SW480 (cell line): ENCODE measurements at regions not wholly inside any gene's neighbourhood (a gene's known extent, or its start where the extent isn't known, plus 50 kb on each side); places are given as distances from the start of the nearest gene placed in this dataset.

ENCODE experiments used
- DNase-seq: peaks from one replicate; pipeline ENCODE4 v3.0.0-alpha.2; 2016; ENCODE audit warnings: low spot score

DNA sequence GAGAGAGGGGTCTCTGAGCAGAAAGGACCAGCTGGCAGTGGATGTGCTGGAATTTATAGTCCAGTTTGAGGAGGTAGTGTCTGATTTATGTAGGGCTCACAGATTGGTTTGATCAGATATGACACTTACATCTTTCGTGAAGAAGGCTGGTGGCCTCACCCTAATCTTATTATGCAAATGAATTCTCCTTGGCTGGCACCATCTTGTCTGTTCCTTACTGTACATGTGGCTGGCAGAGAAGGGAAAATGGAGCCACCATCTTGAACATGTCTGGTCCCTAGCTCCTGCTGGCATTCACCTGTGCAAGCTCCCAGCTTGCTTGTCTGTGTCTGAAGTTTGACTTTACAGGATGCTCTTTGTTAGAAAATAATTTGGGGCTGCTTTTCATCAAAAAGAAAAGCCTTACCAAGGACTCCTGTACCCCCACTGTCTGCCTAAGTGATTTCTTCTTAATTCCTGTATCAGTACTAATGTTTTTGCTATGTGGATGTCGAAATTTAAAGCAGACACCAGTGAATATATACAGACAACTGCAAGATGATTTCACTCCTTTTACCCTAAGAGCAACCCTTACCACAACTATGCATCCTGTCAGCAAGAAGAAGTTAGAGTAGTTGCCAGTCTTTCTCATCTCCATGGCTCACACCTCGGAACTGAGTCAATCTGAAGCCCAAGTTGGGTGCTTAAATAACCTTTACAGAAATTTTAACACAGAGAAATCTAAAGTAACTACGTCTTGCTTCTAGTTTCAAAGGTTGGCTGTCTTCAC lies 322.0 kb upstream of the SEMA3D start:
- no peak for DNase-seq

DNA sequence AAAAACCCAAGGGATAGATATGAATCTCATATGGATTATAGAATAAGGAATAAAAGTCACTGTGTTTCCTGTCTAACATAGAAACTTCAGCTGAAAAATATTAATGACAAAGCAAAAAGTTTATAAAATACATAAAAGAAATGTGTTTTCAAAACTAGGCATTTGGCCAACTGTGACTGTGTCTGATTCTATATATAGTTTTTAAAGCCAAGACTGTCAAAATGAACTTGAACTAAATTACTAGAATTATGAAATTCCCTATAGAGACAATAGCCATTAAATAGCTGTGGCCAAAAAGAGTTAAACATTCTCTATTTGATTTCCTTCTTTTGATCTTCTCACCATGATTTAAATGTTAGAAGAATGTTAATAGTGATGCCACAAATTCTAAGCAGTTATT lies 311.2 kb upstream of the SEMA3D start:
- no peak for DNase-seq

DNA sequence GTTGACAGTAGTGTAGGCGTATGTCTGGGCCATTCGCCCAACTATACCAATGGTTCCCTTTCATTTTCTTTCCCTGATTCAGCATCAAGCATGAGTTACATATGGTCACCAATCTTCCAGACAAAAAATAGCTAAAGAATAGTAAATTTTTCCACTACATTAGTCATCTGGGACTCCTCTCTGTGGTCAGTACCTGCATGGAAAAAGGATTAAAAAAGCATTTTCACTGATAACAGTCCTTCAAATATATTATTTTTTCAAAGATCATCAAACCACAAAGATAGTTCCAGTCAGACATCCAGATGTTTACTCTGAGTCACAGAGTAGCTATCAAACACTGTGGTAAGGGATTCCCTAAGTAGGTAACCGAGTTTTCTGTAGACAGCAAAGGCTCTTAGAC lies 302.6 kb upstream of the SEMA3D start:
- DNase-seq = no peak

DNA sequence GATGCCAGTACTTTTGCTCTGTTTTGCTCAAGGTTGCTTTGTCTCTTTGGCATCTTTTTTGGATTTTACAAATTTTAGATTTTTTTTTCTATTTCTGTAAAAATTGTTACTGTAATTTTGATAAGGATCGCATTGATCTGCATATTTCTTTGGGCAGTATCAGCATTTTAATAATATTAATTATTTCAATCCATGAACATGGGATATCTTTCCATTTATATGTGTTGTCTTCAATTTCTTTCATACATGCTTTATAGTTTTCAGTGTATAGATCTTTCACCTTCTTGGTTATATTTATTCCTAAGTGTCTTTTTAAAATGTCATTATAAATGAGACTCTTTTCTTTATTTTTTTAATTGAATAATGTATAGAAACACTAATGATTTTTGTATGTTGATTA lies 301.6 kb upstream of the SEMA3D start:
- DNase-seq = no peak

DNA sequence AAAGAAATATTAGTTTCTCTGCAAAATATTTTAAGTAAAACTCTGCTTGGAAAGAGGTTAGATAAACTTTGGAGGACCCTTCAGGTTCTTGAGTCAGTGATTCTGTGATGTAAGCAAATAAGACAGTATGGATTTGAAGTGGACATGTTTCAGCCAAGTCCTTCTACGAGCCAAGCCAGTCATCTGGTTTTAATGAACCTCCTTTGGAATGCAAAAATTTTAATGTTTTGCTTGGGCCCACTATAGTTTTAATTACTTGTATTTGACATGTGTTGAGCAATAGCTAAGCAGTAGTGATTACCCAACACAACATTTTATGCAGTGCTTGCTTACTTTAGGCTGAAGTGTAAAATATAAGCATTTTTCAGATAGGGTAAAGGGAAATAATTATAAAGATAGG lies 296.3 kb upstream of the SEMA3D start:
- DNase-seq = no peak

DNA sequence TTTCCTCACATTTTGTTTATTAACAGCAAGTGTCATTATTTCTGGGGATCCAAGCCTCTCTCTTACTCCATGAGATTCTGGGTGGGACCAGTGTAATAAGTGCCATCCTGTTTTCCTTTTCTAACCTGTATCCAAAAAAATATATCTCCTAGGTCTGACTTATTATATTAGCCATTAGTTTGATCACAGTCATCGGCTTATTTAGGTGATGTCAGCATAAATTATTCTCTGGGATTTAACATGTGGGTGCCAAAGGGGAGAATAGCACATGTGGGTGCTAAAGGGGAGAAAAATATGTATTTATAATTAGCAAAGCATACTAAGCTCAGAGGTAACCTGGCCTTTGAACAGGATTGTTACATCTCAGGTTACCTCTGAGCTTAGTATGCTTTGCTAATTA lies 293.8 kb upstream of the SEMA3D start:
- DNase-seq = no peak

DNA sequence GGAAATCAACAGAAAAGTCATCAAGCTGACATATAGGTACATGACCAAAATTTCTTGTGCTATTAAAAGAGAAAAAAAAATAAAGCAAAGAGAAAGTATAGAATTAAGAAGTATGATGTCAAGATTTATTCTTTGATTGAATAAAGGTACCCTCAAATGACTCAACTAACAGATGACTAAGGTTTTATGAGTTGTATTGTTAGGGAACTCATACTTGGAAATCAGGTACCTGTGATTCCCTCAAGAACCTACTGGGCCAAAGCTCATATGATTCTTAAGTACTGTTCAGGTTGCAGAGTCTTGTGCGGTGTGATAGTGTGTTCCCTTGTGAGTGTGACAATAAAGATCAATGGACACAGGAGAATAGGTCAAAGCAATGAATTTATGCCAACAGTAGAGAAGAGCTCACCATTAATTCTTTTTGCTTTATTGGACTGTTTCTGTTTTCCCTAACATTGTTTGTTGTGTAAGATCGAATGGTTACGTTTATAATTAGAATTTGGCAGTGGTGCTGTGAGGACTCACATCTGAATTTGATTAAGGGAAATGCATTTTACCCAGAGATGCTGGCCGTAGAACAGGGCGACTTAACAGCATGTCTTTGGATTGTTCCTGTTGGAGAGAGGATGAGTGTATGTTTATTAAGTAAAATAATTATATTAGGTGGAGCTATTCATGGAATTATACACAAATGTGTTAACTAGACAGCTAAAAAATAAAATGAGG lies 293.2 kb upstream of the SEMA3D start:
- DNase-seq = no peak

DNA sequence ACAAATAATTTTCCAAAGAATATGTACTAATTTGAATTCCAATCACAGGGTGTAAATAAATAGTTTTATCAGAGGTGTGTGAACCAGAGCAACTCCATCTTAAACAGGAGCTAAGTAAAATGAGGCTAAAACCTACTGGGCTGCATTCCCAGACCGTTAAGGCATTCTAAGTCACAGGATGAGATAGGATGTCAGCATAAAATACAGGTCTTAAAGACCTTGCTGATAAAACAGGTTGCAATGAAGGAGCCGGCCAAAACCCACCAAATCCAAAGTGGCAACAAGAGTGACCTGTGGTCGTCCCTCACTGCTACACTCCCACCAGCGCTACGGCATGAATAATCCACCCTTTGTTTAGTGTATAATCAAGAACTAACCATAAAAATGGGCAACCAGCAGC lies 291.7 kb upstream of the SEMA3D start:
- DNase-seq = no peak

DNA sequence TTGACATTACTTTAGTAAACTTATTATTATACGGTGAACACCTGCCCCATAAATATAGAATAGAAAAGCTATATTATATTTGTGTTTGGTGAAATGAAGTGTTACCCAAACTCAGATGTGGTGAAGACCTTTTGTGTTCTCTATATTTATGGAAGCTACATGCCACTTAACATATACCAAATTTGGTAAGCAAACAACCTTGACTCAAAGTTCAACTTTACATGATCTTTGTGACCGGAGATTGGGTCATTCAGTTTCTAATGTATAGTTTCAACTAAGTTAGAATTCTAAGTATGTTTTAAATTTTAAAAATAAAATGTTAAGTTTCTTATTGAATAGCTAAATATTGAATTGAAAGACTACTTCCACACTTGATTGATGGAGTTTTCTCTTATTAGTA lies 288.6 kb upstream of the SEMA3D start:
- DNase-seq = no peak

DNA sequence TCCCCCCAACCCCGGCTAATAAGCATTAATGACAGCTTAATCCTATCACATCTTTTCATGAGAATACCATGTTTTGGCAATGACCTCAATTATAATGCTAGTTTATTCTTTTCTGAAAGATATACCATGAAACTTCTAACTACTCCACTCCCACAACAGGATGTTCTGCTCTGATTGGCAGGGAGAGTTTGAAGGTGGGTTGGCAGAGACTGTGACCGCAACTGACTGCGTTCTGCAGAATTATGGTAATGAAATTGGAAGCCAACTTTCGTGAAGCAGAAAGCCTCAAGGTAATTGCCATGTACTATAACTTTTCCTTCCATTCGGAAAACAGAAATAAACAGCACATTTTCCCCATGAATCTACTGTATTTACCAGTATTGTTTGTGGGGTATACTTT lies 288.2 kb upstream of the SEMA3D start:
- DNase-seq = no peak

DNA sequence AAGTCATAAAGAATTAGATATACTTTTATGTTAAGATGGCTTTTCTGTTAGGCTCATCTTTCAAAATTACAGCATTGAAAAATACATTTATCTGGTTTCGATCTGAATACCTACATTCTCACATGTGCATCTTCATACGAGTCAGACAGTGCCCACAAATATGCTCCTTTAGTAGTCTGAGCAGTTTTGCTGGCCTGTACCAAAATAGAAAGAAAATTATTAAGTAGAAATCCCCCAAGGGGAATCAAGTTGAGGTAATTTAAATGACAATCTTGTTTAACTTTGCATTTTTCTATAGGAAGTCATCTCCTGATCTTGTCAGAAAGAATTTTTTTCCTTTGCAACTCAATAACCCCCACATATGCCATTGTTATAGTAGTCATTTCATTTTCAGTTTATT lies 287.4 kb upstream of the SEMA3D start:
- no peak for DNase-seq

DNA sequence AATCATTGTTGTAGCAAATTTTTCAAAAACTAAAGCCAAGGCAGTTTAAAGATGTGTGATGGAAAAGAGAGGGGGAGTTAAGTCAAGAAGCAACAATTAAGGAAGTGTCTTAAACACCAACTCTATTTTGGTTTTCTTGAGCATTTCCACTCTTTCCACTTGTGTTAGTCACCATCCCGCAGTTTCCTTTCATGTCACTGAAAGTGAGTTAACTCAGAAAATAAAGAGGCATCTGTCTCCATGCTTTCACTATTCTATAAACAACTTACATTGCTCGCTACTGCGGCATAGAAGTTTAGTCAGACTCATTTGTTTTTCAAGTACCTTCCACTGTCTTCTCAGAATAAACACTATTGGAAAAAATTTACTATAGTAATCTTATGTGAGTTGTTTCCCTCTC lies 284.9 kb upstream of the SEMA3D start:
- peak; percentile 9 for DNase-seq

DNA sequence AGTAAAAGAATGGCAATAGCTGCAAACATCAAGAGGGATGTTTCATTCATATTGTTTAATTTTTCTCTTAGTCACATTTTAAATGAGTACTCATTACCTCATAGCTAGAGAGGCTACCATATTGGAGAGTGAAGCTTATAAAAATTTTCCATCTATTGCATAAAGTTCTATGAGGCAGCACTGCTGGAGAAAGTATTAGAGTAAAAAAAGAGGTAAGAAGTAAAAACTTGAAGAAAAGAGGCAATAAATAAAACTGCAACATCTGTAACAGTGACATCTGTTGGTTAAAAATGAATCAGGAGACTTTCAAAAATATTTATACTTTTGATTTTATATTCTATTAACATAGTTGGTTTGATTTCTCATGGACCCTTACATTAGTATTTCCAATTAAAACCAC lies 284.5 kb upstream of the SEMA3D start:
- no peak for DNase-seq

DNA sequence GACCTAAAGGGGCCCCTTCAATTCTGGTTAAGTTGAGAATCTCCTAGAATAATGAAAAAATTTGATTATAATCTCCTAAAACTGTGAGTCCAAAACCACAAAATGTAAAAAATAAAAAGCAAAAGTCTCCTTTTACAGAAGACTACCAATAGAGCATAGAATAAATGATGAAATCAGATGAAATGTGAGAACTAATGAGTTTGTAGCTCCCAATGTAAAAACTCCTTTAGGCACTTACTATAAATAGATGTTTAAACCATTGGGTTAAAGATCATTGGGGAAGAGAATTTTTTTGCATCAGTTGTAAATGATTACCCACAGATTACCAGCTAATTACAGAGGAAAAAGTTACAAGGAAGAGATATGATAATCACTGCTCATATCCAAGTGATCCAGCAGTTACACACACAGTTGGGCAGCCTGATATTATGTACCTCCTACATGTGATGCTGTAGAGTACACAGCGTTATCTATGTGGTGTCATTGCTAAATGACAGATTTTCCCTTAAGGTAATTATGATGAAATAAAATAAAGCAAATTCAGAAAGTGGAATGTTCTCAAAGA lies 282.7 kb upstream of the SEMA3D start:
- peak; percentile 56 for DNase-seq

DNA sequence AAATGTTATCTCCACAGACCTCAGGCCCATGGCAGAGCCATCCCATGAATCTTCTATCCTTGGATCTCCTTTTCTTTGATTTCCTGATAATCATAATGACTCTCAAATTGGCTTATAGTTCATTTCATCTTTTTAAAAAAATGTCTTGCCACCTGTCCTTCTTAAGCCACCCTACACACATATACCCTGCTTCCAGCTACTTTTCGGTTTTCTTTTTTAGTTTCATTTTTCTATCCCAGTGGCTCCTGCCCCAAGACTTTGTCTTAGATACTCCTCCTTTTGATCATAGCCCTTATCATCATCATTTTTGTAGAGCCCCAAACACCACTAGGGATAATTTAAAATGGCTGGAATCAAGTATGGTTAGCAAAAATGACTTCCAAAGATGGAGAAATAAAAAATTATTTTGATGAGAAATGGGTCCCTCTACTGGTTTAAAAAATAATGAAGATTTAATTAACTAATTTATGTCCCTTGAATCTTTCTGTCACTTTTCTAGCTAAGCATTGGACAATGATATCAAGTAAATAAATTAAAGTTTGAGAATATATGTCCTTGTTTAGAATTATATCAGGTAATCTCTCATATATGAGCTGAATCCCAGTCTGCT lies 277.3 kb upstream of the SEMA3D start:
- peak; percentile 21 for DNase-seq

DNA sequence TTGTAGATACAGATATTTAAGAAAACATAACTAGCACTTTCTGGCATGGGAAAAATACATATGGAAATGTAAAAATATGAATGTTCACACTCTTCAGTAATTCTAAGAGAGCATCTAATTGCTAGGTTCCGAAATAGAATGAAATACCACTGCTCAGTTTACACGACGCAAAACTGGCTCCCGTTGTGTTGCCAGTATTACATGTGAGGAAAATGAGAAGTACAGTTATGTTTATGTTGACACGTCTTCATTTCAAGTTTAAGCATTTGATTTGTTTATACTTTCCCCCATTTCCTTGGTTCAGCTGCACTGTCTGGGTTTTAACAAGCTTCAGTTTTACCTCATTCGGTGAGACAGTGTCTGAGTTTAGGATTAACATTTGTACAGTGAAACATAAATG lies 275.8 kb upstream of the SEMA3D start:
- no peak for DNase-seq

DNA sequence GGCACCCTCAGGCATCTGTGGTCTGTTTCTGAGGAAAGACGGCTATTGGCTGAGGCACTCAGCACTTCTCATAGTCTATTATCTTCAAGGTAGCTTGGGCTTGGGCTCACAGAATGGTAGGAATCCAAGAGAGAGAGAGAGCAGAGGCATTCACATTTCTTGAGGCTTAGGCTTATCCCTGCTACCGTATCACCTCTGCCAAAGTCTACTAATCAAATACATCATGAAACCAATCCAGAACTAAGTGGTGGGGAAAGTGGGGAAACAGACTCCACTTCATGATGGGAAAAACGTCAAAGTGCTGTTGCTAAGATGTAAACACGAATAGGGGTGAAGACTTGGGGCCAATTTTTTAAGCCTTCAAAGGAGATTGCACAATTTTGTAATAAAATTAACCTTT lies 271.1 kb upstream of the SEMA3D start:
- no peak for DNase-seq

DNA sequence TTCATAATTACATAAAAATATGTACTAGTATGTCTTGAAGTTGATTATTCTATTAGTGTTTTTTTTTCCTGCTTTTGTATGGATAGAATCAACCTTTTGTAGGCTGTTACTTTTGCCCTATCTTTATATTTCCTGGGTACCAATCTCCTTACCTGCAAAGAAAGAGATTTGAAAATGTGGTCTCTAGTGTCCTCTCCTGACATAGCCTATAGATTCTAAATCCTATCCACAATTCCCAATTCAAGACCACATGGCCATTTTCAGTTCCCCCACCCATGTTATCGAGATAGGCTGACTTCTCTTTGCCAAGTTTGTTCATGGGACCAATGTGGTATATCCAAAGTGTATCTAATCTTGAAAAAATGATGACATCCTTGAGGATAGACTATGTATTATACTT lies 269.4 kb upstream of the SEMA3D start:
- no peak for DNase-seq

DNA sequence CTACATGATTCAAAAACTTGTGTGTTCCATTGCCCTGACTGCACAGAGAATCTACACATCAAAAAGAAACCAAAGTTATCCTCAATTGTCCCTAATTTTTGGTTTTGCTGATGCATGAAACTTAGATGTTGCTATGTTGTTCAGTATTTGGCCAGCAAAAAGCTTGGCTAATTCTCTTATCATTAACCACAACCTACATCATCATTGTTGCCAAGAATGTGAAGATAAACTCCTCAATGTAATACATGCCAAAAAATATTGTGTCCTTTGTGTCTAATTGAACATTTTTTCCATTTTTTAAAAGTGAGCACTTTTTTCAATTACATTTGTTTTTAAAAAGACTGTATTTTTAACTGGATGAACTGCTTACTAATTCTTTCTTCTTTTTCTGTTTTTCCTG lies 268.0 kb upstream of the SEMA3D start:
- no peak for DNase-seq

DNA sequence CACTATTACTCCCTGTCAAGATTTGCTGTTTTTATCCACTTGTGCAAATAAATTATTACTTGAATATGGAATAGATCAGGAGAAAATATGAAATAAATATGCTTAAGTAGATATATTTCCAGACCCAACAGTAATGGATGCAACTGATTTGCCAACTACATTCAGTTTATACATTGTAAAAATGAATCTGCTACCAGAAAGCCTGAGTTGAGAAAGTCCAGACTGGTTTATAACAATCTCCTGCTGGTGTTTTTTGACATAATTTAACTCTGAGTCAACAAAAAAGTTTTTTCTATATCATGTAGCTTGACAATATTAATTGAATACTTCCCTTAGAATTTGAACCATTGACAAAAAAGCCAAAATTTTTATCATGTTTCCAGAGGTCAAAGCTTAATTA lies 265.8 kb upstream of the SEMA3D start:
- no peak for DNase-seq

DNA sequence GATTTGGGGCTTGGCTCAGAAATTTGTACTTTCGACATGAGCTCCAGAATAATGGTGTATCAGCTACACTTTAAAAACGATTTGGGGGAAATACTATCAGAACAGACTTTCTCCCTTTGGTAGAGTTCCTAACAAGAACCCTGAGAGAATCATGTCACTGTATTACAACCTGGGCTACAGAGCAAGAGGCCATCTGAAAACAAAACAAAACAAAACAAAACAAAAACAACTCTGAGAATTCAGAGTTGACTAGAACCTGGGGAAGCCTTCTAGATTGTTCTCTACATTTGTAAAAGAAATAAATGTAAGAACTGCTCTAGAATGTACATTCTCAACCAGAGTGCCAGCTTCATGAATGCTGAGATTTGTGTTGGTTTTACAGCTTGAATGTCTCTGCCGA lies 262.6 kb upstream of the SEMA3D start:
- no peak for DNase-seq

DNA sequence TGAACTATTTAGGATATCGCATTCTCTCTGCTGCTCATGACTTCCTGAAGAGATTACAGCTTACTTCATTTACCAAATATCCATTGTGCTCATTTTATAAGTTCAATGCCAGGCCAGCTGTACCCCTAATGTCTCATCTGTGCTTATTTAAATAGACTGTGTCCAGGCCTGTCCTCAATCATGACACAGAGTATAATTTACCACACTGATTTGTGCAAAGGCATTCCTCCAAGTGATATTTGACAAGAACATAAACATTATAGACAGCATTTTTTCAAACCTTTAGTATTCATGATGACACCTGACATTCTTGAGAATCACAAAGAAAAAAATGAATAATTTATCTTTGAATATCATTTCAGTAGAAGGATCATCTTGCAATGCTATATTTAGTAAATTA lies 260.1 kb upstream of the SEMA3D start:
- no peak for DNase-seq

DNA sequence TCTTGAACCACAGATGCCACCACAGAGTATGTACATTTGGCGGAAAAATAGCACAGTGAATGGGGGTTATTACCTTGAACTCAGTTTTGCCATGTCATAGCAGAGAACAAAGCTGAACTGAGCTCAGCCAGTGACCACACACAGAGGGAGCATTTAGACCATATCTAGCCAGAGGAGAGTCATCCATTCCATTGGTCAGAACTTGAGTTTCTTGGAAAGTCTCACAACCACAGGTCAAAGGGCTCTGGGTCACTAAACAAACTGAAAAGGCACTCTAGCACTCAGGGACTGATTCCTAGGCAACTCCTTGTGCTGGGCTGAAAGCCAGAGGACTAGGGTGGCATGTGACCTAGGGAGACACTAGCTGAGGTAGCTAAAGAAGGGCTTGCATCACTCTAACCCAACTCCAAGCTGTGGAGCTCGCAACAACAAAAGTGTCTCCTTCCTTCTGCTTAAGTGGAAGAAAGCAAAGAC lies 239.7 kb upstream of the SEMA3D start:
- no peak for DNase-seq
